GM21526 (cell line): ENCODE measurements at regions not wholly inside any gene's neighbourhood (a gene's known extent, or its start where the extent isn't known, plus 50 kb on each side); places are given as distances from the start of the nearest gene placed in this dataset.

ENCODE experiments used
- ATAC-seq: cut with Tn5 transposase; IDR thresholded peaks from one replicate; pipeline ENCODE4 v1.9.1; 2021; ENCODE audit warnings: moderate library complexity; ENCODE audit not compliant: unreplicated experiment, low FRiP score

GRCh38 chr3:3286014-3286413 is 106.5 kb upstream of the CRBN start:
- ATAC-seq = no peak

DNA sequence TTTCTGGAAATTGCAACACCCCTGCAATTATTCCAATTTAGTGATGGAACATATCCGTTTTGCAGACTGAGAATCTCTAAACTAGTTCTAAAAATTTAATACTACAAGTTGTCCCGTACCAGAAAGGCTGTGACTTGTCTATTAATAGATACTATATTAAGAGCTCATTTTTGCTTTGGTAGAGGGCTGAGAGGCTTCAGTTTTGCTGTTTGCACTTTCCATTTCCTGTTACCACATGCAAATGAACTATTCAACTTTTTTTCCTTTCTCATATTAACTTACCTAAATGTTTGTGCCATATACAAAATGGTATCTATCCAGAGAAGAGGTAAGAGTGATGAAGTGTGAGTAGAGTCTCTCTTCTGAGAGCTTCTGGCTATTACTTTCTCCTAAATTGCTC is 101.5 kb upstream of the CRBN start:
- peak; percentile 84 for ATAC-seq

- ATAC-seq = no peak
These were observed 100.9 kb upstream of the CRBN start for GRCh38 chr3:3280396-3280795.

DNA sequence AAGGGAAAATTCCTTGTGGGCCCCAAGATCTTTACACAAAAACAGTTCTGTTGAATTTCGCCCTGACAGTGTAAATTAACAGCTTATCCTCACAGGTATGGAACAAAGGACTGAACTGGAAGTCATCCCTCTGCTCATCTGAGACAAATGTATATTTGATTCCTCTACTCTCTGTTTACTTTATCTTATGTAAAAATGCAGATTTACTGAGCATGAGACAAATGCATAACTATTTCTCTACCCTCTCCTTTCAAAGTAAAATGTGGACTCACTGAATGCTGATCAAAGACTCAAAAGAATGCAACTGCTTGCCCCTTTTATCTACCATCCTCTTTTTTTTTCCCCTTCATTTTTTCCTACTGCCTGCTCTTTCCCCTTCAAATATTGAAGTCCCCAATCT is 98.6 kb upstream of the CRBN start:
- ATAC-seq = no peak

DNA sequence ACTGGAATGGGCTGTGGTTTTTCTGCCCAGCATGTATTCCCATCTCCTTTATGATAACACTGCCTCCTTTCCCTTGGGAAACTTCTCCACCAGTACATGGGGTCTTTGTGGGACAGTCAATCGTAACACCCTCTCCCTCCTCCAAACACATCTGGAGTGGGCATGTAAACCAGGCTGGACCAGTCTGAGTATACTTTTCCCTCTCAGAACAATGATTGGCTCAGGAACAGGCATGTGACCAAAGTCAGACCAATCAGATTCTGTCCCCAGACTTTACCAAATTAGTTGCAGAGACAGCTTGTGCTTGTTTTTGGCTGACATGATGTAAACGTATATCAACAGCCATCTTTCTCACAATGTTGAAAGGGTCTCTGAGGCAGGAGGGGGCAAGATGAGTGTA is 97.1 kb upstream of the CRBN start:
- ATAC-seq = no peak

GRCh38 chr3:3264796-3265195 is 85.3 kb upstream of the CRBN start:
- ATAC-seq = no peak

- ATAC-seq = no peak
These were observed 81.4 kb upstream of the CRBN start for GRCh38 chr3:3260870-3261269.

GRCh38 chr3:3259181-3259580 is 79.7 kb upstream of the CRBN start:
- ATAC-seq = no peak

DNA sequence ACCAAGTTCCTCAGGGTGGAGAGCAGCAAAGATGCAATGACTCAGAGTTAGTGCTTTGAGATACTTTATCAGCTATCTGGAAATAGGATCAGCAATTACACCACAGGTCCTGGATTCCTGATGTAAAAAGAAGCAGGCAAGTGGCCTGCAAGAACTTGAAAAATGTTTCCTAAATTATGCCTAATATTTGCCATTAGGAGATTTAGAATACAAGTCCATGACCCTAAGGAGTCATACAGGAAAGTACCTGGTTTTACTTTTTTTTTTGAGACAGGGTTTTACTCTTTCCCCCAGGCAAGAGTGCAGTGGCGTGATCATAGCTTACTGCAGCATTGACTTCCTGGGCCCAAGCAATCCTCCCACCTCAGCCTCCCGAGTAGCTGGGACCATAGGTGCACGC is 78.8 kb upstream of the CRBN start:
- no peak for ATAC-seq

DNA sequence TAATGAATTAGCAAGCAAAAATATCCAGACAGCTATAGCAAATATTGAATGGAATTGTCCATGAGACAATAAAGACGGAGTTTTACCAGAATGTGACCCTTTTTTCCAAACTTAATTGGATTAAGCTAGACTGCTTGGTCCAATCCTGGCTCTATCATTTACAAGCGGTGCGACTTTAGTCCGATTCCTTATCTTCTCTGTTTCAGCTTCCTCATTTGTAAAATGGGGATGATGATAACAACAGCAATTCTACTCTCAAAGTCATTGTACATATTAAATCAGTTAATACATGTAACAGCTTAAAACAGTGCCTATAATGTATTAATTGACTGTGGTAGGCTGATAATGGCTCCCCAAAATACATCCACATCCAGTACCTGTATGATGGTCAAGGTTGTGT is 62.1 kb upstream of the CRBN start:
- ATAC-seq = no peak

- ATAC-seq = no peak
These were observed 61.5 kb upstream of the CRBN start for GRCh38 chr3:3240986-3241385.

GRCh38 chr3:3237979-3238378 is 58.5 kb upstream of the CRBN start:
- no peak for ATAC-seq

DNA sequence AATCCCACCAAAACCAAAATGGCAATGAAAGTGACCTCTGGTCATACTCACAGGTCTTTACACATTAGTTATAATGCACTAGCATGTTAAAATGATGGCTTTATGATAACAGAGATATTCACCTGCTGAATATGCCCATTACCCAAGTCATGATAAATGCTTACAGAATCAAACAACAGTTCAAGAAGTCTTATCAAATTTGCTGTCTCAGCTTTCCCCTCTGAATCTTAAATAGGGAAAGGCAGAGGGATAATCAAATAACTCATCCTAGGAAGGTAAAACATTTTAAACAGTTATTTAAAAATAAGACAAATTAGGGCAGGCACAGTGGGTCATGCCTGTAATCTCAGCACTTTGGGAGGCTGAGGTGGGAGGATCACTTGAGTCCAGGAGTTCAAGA is 52.8 kb upstream of the CRBN start:
- ATAC-seq = no peak
